Midbrain (tissue), 1 donor: ENCODE measurements at regions not wholly inside any gene's neighbourhood (a gene's known extent, or its start where the extent isn't known, plus 50 kb on each side); places are given as distances from the start of the nearest gene placed in this dataset.

Experiments
- DNase-seq: peaks from one replicate; lab custom pipeline; 2025; lab: John Stamatoyannopoulos, UW

- DNase-seq, result no peak
Measured at GRCh38 chr22:34743110-34743751, 322.7 kb upstream of the ISX start.

GRCh38 chr22:34760276-34761008 is 305.5 kb upstream of the ISX start:
- DNase-seq, result no peak

- no peak for DNase-seq
Measured at GRCh38 chr22:34761111-34761510, 304.8 kb upstream of the ISX start.

- DNase-seq, result no peak
Measured at GRCh38 chr22:34763496-34763895, 302.5 kb upstream of the ISX start.

GRCh38 chr22:34765115-34765514 is 300.8 kb upstream of the ISX start:
- no peak for DNase-seq

- DNase-seq, result no peak
Measured at GRCh38 chr22:34769361-34769760, 296.6 kb upstream of the ISX start.

GRCh38 chr22:34776817-34777216 is 289.1 kb upstream of the ISX start:
- DNase-seq, result no peak

- DNase-seq, result no peak
Measured at GRCh38 chr22:34781681-34782080, 284.3 kb upstream of the ISX start.

- no peak for DNase-seq
Measured at GRCh38 chr22:34783436-34783835, 282.5 kb upstream of the ISX start.

GRCh38 chr22:34784056-34784455 is 281.9 kb upstream of the ISX start:
- DNase-seq, result no peak

- no peak for DNase-seq
Measured at GRCh38 chr22:34797826-34798225, 268.1 kb upstream of the ISX start.

- no peak for DNase-seq
Measured at GRCh38 chr22:34798605-34799004, 267.4 kb upstream of the ISX start.

- no peak for DNase-seq
Measured at GRCh38 chr22:34800260-34800980, 265.5 kb upstream of the ISX start.

GRCh38 chr22:34801221-34801620 is 264.7 kb upstream of the ISX start:
- no peak for DNase-seq

- no peak for DNase-seq
Measured at GRCh38 chr22:34804091-34804490, 261.9 kb upstream of the ISX start.

GRCh38 chr22:34804604-34805003 is 261.4 kb upstream of the ISX start:
- DNase-seq, result no peak

- no peak for DNase-seq
Measured at GRCh38 chr22:34805771-34806170, 260.2 kb upstream of the ISX start.

GRCh38 chr22:34808618-34809017 is 257.3 kb upstream of the ISX start:
- no peak for DNase-seq

GRCh38 chr22:34812631-34813030 is 253.3 kb upstream of the ISX start:
- no peak for DNase-seq

- peak; percentile 0 for DNase-seq
Measured at GRCh38 chr22:34814260-34815025, 251.5 kb upstream of the ISX start.

GRCh38 chr22:34829485-34829884 is 236.5 kb upstream of the ISX start:
- DNase-seq, result no peak

- no peak for DNase-seq
Measured at GRCh38 chr22:34834059-34834458, 231.9 kb upstream of the ISX start.
